ENCODE measurements at regions not wholly inside any gene's neighbourhood (a gene's known extent, or its start where the extent isn't known, plus 50 kb on each side); places are given as distances from the start of the nearest gene placed in this dataset.
"Not testable (repeated sequence)": the region's sequence is repeated elsewhere in the genome, so short reads cannot be mapped to it uniquely, and the experiment has no call there.

DNA sequence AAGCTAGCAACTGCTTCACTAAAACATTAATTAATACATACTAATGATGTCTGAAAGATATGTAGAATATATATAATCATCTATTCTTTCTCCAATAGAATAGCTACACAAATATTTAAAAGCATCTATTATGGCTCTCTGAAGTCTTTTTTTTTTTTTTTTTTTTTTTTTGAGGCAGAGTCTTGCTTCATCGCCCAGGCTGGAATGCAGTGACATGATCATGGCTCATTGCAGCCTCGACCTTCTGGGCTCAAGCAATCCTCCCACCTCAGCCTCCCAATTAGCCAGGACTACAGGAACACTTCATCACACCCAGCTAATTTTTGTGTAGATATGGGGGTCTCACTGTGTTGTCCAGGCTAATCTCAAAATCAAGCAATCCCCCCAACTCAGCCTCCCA, 120.4 kb upstream of the KYNU start:
- DNase-seq (ENCODE audit: low read depth, low spot score), result no peak

DNA sequence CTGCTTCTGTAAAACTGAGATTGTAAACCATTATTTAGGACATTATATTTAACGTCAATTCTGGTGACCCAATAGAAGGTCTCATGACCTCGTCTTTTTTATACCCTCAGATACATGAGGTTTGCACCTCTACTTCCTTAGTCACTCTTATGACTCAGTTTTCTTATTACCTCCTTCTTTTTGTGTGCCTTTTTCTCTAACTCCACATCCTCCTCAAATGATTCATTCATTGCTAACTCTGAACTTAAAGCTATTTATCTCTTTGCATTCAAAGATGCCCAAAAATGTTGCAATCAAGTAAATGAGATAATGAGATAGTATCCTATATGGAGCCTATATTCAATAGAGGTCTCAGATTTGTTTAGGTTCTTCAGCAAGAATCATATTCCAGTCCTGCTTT, 121.0 kb upstream of the KYNU start:
- DNase-seq (ENCODE audit: low read depth, low spot score), result no peak

DNA sequence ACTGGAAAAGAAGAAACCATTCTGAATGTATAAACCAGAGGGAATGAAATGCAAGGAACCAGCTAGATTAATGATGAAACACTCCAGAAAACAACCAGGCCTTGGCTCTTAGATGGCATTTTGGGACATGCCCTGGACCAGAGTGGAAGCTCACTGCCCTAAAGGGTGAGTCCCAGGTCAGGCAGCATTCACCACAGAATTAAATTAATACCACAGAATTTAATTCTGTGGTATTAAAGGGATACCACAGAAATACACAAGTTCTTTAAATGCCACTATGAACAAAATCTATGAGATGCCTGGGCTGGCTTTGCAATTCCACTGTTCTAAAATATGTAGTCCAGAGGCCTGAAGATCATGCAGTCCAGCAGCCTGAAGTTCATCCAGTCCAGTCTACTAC, 122.3 kb upstream of the KYNU start:
- DNase-seq (ENCODE audit: low read depth, low spot score), result no peak

DNA sequence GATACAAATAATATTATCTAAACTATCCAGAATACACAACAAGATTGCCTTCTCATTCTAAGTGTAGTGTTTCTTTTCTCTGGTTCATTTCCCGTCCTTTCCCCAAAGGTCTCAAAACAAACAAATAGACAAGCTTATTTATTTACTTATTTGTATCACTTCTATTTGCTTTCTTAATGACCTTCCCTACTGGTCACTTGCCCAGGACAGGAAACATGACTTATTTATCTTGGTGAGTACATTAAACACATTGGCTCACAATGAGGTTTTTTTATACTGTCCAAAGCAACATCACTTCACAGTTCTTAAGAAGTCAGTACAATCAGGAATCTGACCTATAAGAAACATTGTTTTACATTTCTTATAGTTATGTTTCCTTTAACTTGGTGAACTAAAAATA, 123.3 kb upstream of the KYNU start:
- DNase-seq (ENCODE audit: low read depth, low spot score), result no peak

DNA sequence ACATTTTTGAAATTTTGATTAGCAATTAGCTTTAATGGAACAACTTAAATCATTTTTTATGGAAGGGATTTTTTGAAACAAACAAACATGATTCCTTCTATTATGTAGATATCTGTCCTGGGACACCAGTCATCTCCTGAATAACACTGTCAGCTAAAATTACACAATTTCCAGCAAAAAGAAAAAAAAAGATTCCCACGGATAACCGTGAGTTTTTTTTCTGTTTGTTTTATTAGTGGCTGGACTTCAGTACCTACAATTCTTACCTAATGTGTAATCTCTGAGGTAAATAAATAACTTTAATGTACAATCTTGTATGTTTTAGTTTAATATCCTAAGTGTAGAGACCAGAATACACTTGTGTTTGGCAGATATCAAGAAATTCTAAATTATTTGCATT, 126.6 kb upstream of the KYNU start:
- DNase-seq (ENCODE audit: low read depth, low spot score), result no peak

DNA sequence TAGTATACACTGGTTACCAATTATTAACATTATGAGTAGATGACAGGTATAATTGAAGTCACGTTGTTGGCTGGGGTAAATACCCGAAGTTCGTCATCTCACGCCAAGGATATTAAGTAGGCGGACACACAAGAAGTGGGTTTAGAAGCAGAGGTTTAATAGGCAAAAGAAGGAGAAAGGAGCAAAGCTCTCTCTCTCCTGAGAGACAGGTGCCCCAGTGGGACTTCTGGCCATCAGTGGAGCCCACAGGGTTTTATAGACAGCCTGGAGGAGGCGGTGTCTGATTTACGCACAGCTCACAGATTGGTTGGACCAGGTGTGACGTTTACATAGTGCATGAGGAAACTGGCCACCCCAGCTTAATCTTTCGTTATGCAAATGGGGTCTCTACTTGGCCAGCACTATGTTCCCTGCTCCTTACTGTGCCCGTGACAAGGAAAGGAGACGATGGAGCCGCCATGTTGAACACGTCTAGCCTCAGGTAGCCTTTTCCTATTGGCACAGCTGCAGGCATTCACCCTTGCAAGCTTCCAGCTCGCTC, 128.8 kb upstream of the KYNU start:
- DNase-seq (ENCODE audit: low read depth, low spot score), result no peak

DNA sequence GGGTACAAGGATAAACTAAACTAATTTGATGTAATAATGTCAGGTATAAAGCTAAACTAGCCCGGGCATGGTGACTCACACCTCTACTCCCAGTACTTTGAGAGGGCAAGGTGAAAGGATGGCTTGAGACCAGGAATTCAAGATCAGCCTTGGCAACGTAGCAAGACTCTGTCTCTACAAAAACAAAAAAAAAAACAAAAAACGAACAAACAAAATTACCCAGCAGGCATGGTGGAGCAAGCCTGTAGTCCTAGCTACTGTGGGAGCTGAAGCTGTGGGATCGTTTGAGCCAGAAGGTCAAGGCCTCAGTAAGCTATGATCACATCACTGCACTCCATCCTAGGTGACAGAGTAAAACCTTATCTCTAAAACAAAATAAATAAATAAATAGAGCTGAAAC, 131.8 kb upstream of the KYNU start:
- DNase-seq (ENCODE audit: low read depth, low spot score), result no peak

DNA sequence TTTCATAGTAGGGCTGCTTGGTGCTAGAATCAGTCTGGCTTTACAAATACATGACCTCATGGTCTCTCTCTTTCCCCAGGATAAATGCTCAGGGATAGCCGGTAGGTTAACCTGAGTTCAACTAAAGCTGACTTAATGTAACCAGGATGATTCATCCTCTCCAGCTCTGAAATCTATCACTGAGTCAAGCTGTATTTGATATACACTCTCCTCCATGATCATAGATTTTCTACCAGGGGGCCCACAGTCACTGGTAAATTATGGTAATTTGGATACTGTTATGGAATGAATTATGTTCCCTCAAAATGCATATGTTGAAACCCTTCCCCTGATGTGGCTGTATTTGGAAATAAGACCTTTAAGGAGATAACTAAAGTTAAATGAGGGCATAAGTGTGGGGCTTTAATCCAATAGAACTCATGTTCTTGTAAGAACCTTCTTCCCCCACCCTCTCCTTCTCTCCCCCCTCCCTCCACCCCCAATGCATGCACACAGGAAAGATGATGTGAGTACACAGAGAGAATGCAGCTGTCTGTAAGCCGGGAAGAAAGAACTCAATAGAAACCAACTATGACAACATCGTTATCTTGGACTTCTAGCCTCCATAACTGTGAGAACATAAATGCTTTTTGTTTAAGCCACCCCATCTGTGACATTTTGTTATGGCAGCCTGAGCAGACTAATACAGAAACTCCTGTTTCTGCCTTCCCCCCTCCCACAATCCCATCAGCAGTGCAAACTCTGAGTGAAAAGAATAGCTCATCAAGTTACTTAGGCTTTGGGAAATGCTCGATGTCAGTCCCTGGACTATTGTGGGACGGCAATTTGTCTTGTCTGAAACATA, 134.9 kb upstream of the KYNU start:
- DNase-seq (ENCODE audit: low read depth, low spot score), result no peak

DNA sequence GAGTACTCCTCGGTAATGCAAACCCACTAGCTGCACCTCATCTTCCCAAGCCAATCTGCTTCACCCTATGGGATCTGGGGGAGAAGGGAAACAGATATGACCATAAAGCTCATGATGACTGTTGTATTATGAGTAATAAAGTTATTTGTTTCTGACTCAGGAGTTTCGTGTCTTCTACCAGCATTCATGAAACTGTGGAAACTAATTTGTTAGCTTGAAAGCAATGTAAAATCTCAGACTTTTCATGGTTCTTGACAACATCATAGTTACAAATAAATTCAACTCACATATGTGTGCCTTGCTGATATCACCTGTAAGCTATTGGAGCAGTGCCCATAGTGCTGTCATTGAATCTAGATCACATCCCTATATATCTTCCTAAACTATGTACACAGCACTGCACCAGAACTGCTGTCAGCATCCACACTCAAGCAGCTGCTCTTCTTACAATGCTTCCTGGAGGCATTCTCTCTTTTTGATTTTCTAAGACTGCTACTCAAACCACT, 135.6 kb upstream of the KYNU start:
- DNase-seq (ENCODE audit: low read depth, low spot score), result no peak

DNA sequence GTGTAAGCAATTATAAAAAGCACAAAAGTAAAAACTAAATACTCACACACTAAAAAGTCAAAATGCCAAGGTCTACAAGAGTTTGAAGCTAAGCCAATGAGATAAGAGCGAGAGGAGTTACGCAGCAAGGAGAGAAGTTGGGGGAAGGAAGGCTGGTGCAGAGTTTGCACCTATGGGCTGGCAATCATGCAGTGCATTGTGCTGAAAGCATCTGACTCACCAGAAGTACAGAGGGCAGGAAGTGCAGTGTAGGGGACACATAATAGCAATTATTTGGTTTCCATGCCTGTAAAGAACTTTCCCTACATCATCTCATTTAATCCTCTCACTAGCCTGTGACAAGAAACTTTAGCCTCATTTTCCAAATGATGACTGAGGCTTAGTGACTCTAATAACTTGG, 142.7 kb upstream of the KYNU start:
- no peak for DNase-seq (ENCODE audit: low read depth, low spot score)

DNA sequence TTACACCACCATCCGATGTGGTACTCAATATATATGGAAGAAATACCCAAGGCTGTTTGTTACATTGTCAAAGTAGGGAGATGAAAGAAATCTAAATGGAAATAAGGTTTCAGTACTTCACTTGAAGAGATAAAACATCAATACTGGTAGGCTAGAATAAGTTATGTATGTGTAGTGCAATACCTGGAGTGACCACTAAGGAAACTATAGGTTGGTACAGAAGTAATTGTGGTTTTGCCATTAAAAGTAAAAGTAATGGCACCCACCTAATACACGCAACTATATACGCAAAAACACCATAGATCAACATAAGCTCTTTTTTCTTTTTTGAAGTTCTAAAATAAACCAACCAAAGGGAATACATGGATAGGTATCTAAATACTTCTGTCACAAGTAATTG, 143.2 kb upstream of the KYNU start:
- no peak for DNase-seq (ENCODE audit: low read depth, low spot score)

DNA sequence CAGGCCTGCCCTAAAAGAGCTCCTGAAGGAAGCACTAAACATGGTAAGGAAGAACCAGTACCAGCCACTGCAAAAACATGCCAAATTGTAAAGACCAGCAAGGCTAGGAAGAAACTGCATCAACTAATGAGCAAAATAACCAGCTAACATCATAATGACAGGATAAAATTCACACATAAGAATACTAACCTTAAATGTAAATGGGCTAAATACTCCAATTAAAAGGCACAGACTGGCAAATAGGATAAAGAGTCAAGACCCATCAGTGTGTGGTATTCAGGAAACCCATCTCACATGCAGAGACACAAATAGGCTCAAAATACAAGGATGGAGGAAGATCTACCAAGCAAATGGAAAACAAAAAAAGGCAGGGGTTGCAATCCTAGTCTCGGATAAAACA, 147.7 kb upstream of the KYNU start:
- DNase-seq (ENCODE audit: low read depth, low spot score), result not testable (repeated sequence)

DNA sequence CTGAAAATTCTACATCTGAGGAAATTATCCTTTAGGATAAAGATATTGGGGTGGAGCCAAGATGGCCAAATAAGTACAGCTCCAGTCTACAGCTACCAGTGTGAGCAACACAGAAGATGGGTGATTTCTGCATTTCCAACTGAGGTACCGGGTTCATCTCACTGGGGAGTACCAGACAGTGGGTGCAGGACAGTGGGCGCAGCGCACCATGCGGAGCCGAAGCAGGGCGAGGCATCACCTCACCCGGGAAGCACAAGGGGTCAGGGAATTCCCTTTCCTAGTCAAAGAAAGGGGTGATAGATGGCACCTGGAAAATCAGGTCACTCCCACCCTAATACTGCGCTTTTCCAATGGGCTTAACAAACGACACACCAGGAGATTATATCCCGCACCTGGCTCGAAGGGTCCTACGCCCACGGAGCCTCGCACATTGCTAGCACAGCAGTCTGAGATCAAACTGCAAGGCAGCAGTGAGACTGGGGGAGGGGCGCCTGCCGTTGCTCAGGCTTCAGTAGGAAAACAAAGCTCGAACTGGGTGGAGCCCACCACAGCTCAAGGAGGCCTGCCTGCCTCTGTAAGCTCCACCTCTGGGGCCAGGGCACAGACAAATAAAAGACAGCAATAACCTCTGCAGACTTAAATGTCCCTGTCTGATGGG, 149.5 kb upstream of the KYNU start:
- not testable (repeated sequence) for DNase-seq (ENCODE audit: low read depth, low spot score)

DNA sequence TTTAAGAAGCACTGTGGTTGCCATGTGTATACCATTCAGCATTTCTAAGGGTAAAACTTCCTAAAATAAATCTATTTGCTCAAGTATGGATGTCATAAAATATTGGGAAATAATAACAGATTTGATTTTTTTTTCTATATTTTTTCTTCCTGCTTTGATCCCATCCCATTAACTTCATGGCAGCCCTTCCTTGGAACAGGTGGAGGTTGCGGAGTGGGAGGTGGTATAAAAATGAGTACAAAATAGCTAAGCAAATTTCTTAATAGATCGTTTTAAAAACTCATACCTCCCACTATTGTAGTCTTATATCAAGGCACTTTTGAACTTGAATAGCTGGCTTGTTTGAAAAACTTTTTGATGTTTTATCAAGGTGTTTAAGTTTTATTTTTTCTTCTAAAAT, 152.1 kb upstream of the KYNU start:
- no peak for DNase-seq (ENCODE audit: low read depth, low spot score)

DNA sequence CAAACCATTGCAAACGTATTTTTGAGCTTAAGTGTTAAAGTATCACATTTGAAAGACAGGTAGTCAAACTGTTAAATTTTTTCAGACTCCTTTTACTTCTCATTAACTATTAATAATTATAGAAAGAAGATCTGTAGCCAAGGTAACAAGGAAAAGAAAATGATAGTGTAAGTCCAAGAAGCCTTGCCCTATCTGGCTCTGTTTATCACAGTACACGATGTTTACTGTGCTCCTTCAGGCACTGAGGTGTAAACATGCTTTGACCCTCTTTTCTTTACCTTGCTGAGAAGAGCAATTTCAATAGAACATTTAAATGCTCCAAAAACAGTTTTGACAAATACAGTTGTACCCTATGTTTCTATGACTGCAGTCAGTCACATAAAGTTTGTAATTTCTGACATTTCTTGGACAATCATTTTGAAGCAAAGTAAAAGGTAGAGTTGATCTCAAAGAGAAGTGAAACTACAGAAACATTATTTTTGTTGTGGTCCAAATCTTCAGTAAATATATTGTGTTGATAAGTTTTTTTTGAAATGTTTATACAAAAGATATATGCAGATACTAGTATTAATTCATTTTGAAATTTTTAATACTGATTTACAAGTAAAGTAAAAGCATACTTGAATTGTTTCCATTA, 152.6 kb upstream of the KYNU start:
- no peak for DNase-seq (ENCODE audit: low read depth, low spot score)

DNA sequence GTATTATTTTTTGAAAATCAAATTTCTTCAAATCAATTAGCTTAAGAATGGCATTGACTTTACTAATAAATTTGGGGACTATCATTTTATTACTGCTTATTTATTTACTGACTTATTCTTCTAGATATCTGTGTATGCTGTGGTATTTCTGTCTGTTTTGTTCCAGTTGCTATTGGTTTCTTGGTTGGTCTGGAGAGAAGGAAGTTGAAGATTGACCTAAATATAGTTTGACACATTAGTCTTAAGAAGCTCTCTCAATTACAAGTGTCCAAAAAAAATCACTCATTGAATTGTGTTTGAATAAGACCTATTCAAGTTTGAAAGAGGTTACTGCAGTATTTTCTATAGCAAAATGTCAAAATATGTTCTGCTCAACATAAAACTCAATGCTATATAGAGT, 153.3 kb upstream of the KYNU start:
- no peak for DNase-seq (ENCODE audit: low read depth, low spot score)

DNA sequence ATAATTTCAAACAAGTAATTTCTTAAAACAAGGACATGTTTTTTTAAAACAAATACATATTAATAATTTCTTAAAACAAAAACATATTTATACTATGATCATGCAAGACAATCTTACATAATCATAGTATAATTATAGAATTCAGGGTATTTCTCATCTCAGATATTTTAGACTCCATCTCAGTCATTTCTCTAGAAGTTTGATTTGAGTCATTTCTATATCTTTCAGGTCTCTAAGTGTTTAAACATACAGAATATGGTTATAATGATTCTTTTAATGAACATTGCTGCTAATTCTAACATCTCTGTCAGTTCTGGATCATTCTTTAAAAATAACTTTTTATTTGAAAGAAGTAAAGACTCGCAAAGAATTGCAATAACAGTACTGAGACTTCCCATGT, 154.2 kb upstream of the KYNU start:
- no peak for DNase-seq (ENCODE audit: low read depth, low spot score)

DNA sequence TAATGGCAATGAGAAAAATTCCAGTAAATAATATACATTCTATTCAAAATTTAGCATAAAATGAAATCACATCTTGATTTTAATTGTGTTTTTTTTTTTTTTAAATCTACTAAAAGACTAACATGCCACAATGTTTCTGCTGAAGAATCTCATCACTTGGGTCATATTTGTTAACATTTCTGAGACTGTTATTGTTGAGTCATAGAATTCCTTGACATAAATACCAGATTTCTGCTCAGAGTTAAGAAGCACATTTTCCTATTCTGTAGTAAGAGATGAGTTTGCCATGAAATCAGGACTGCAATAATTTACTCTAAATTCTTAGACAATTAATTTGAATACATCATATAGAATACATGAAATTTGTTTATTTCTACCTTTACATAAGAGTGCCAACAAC, 154.9 kb upstream of the KYNU start:
- DNase-seq (ENCODE audit: low read depth, low spot score), result no peak

DNA sequence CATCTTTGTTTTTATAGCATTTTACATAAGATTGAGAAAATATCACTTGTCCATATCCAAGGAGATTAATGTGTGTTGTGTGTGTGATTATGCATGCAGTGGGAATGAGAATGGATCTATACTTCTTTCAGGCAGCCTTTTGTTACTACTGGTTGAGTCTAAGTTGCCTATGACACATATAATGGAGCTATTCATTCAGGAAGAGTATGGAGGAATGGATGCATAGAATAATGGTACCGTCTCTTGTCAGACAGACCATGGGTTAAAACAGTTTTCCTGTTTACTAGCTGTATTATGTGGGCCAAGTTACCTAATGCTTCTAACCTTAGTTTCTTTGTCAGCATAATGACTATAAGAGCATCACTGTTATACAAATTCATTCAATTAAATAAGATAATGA, 155.4 kb upstream of the KYNU start:
- no peak for DNase-seq (ENCODE audit: low read depth, low spot score)

DNA sequence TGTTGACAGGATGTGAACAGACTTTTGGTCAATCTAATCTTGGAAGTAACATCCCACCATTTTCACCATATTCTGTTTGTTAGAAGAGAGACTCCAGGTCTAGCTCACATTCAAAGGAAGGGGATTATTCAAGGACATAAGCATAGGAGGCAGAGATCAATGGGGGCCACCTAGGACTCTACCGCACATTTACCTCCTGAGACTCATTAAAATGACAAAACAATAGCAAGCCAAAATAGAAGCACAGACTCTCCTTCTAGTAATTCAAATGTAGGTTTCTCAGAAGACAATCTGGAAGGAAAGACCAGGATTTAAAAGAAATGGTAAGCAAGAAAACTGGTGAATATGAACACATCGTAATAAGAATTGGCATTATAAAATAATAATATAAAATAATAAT, 156.4 kb upstream of the KYNU start:
- no peak for DNase-seq (ENCODE audit: low read depth, low spot score)

DNA sequence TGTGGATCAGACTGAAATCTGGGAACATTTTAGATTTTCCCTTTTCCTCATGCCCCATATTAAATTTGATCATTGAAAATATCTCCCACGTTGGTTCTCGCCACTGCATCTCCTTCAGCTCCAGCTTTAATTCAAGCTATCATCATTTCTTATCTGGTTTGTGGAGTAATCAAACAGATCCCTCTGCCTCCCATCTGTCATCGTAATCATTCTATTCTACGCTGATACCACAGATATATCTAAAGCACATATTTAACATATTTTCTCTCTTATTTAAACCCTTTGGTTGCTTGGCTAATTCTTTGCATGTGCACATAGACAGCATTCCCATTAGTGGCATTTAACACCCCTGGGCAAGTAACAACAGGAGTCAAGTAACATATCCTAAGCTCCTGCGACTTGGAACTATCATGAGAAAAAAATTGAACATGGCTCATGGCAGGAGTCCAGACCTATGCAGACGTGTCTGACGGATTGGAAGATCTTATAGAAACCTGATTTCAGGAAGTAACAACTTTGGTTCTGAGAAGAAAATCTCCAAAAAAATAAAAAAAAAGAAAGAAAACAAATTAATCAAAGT, 158.8 kb upstream of the KYNU start:
- no peak for DNase-seq (ENCODE audit: low read depth, low spot score)
